A673 (cell line): ENCODE measurements at regions not wholly inside any gene's neighbourhood (a gene's known extent, or its start where the extent isn't known, plus 50 kb on each side); places are given as distances from the start of the nearest gene placed in this dataset.

Experiments used
- BruUV-seq: library from RNA; stranded (reverse); fragments of 400-500 nt; replicated peaks from 2 replicates; lab custom pipeline; 2021; lab: Mats Ljungman, UMichigan
- CTCF ChIA-PET: fragments of 300-600 bp; sonication (Branson Sonifier 250); formaldehyde crosslinking; loops from one replicate; lab custom pipeline; 2022; ENCODE audit warnings: antibody characterized with exemption; lab: Charles Lee
- POLR2A ChIA-PET: fragments of 300-600 bp; sonication (Branson Sonifier 250); formaldehyde crosslinking; loops from one replicate; lab custom pipeline; 2022; ENCODE audit warnings: antibody characterized with exemption; ENCODE audit not compliant: low non-redundant PET; lab: Charles Lee
- DNase-seq: peaks from one replicate; pipeline ENCODE4 v3.0.0-alpha.2; 2015; ENCODE audit warnings: low spot score
- H3K27ac ChIP-seq: fragments of 200-600 bp; sonication (generic); 2 replicates; pipeline ENCODE4 v1.5.1; 2016; ENCODE audit warnings: mixed run types, low read depth, mild to moderate bottlenecking, mixed read lengths, antibody characterized with exemption, low read length; ENCODE audit not compliant: poor library complexity, severe bottlenecking
- H3K27me3 ChIP-seq: fragments of 200-600 bp; sonication (generic); replicated peaks from 2 replicates; pipeline ENCODE4 v1.6.1; 2017; ENCODE audit warnings: mixed run types, low read depth, mild to moderate bottlenecking, mixed read lengths, antibody characterized with exemption, low read length; ENCODE audit not compliant: insufficient read depth, poor library complexity
- H3K36me3 ChIP-seq: fragments of 200-600 bp; sonication (generic); 2 replicates; pipeline ENCODE4 v1.6.1; 2016; ENCODE audit warnings: mixed run types, mild to moderate bottlenecking, mixed read lengths, antibody characterized with exemption, low read length; ENCODE audit not compliant: insufficient read depth, poor library complexity, severe bottlenecking
- H3K4me1 ChIP-seq: fragments of 200-600 bp; sonication (generic); 2 replicates; pipeline ENCODE4 v1.6.1; 2017; ENCODE audit warnings: mixed run types, mild to moderate bottlenecking, mixed read lengths, antibody characterized with exemption, low read length; ENCODE audit not compliant: insufficient read depth, poor library complexity, severe bottlenecking
- H3K4me3 ChIP-seq: fragments of 200-600 bp; sonication (generic); 2 replicates; pipeline ENCODE4 v1.5.1; 2016; ENCODE audit warnings: low read depth, mixed run types, mild to moderate bottlenecking, mixed read lengths, low read length; ENCODE audit not compliant: poor library complexity, severe bottlenecking
- H3K9me3 ChIP-seq: fragments of 200-600 bp; sonication (generic); 2 replicates; pipeline ENCODE4 v1.6.1; 2016; ENCODE audit warnings: mixed run types, low read depth, mild to moderate bottlenecking, mixed read lengths, antibody characterized with exemption, low read length; ENCODE audit not compliant: poor library complexity, severe bottlenecking
- CTCF ChIP-seq: fragments of 300-800, 200-600 bp; sonication (generic); conservative IDR thresholded peaks from 2 replicates; pipeline ENCODE4 v1.5.1; 2017; ENCODE audit warnings: low read depth, mild to moderate bottlenecking, antibody characterized with exemption, low read length, moderate library complexity, mixed read lengths
- EZH2 ChIP-seq: fragments of 200-600 bp; sonication (generic); IDR thresholded peaks from 2 replicates; pipeline ENCODE4 v1.6.1; 2017; ENCODE audit warnings: borderline replicate concordance, low read depth, mild to moderate bottlenecking, mixed read lengths, antibody characterized with exemption, low read length; ENCODE audit not compliant: poor library complexity, severe bottlenecking
- intact Hi-C: fragments of 100-400 bp; cut with micrococcal nuclease; formaldehyde crosslinking; loops from one replicate; pipeline ENCODE4 v1.10.0; 2022; ENCODE audit not compliant: unreplicated experiment

DNA sequence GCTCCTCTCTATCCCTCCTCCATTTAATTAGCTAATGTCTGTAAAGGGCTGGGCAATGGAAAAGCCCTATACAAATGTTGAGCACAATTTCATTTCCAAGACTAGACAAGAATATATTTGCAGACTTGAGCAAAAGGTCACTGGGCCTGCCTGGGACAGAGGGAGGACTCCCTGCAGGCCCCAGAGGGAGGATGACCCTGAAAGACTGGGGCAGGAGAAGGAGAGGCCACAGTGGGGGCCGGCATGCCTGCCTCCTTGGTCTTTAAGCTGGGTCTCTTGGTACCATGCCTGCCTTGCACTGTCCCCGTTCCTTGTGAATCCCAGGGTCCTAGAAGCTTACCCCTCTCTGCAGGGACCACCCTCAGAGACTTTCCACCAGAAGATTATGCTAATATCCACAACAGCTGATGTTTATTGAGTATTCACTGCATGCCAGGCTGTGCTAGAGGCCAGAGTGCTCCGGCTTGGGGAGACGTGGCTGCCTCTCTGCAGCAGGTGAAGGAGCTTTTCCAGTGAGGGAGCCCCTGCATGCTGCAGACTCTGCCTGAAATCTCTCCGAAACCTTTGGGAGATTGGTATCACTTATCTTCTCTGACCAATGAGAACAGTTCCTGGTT, 72.7 kb upstream of the HSPA9 start:
- intact Hi-C loops = loop anchor here (10.0 kb wide), 1 partner anchor 287 kb away; no protein-coding TSS in a partner anchor
- BruUV-seq = no TSS peak
- Histone ChIP-seq H3K4me1 (peaks cover 25% of the 10 kb centered on the region), H3K27me3 (no peaks in the 10 kb centered on the region), H3K9me3 (no peaks in the 10 kb centered on the region), H3K36me3 (no peaks in the 10 kb centered on the region), H3K27ac (no peak overlapping the region), H3K4me3 (no peak overlapping the region)
- no peak for DNase-seq
- TF ChIP-seq CTCF (no peak), EZH2 (no peak)
- CTCF ChIA-PET = no interaction called here
- POLR2A ChIA-PET = no interaction called here

DNA sequence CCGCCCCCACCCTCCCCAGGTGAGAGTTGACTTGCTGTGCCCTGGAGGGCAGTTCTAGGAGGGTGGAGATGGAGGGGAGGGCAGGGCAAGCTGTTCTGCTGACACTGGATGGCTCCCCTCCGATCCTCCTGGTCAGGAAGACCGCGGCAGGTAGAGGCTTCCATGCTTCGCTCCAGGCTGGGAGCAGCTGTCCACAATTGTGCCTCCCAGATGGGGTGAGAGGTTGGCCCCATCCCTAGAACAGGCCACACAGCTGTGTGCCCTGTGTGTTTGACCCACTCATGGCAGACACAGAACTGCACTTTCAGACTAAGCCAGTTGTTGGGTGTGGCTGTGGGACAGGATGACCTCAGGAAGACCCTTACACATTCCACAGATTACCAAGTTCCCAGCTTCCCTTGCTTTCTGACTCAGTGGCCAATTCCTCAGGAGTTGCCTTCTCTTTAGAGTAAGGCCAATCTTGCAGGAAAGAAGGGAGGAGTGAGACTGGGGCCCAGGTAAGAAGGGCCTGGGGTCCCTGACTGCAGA, 72.1 kb upstream of the HSPA9 start:
- Histone ChIP-seq H3K4me1 (peaks cover 25% of the 10 kb centered on the region), H3K27me3 (no peaks in the 10 kb centered on the region), H3K27ac (no peak overlapping the region), H3K4me3 (no peak overlapping the region), H3K9me3 (no peaks in the 10 kb centered on the region), H3K36me3 (no peaks in the 10 kb centered on the region)
- ChIA-PET CTCF (no interaction called here), POLR2A (no interaction called here)
- TF ChIP-seq CTCF (no peak), EZH2 (no peak)
- intact Hi-C loops = loop anchor here (10.0 kb wide), 1 partner anchor 287 kb away; no protein-coding TSS in a partner anchor
- no peak for DNase-seq
- no TSS peak for BruUV-seq

GRCh38 chr5:138646671-138647070, 71.5 kb upstream of the HSPA9 start:
- DNase-seq = no peak
- intact Hi-C loops = loop anchor here (10.0 kb wide), 1 partner anchor 288 kb away; no protein-coding TSS in a partner anchor
- no TSS peak for BruUV-seq
- no peak overlapping the region for H3K4me3 ChIP-seq
- H3K9me3 ChIP-seq = no peaks in the 10 kb centered on the region
- no peak overlapping the region for H3K27ac ChIP-seq
- H3K4me1 ChIP-seq = peaks cover 25% of the 10 kb centered on the region
- ChIA-PET CTCF (no interaction called here), POLR2A (no interaction called here)
- TF ChIP-seq EZH2 (no peak), CTCF (no peak)
- H3K36me3 ChIP-seq = no peaks in the 10 kb centered on the region
- H3K27me3 ChIP-seq = no peaks in the 10 kb centered on the region
